ENCODE measurements at regions not wholly inside any gene's neighbourhood (a gene's known extent, or its start where the extent isn't known, plus 50 kb on each side); places are given as distances from the start of the nearest gene placed in this dataset.
"Not testable (repeated sequence)": the region's sequence is repeated elsewhere in the genome, so short reads cannot be mapped to it uniquely, and the experiment has no call there.

DNA sequence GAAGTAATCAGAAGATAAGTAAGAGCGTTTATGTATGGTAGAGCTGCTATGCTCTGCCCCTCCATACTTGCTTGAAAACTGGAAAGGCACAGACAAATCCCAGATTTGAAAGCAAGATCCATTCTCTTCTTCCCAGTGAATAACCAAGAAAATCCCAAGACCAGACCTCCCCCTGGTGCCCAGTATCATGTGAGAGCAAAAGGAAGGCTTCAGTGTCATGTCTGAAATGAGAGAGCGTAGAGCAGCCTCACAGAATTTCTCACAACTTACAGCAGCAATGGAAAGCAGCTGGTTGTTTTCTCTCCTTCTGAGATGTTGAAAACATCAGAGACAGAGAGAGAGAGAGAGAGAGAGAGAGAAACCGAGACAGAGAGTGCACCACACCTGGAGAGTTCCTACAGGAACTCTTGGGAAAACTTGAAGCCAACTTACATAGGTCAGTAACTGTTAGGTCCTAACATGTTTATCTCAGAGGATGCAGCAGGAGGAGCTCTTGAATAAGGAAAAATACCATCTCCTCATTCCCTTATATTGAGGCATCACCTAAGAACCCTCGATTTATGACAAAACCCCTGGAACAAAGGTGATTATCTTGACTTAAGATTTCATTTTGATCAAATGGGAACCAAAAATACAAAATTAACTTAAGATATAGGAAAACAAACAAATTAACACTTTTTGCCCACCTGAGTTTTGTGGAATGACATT, 273.3 kb downstream of the NSUN3 start:
- DNase-seq (ENCODE audit: low read depth): peak; percentile 26

DNA sequence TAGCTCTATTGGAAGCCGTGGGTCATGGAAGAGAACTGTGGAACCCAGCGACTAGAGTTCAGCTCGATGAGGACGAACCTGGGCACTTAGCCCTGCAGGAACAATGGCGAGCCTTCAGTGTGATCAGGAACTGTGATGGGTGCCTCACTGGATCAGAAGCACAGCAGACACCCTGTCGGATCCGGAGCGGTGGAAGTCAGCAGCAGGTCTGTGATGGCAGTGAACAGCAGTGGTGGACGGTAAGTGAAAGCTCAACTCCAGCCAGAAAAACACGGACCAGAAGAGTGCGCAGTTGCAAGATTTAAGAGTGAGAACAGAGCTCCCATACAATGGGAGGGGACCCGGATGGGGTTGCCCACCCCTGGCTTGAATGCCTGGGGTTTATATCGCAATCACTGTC, 282.2 kb downstream of the NSUN3 start:
- DNase-seq (ENCODE audit: low read depth): no peak

DNA sequence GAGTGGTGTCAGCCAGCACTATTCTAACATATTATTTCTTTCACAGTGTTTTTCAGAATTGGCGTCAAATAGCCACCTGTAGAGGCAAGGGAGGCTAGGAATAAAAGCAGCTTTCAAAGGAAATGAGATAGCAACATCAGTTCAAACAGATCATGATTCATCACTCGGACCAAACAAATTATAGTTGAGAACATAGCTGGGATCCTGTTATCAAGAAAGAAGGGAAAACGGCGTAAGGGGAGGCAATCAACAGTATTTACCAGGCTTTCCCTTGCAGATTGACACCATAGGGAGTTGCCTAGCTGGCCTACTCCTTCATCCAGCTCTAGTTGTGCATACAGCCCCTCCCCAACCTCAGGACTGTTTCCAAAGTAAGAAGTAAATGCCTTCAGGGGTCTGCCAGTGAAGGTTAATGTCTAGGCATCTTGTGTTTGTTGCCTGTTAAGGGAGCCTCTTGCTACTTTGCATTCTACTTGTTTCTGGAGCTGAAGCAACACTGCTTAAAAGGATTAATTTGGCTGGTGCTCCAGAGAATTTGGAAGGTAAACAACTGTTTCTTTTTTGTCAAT, 286.5 kb downstream of the NSUN3 start:
- DNase-seq (ENCODE audit: low read depth): no peak

- DNase-seq (ENCODE audit: low read depth): no peak
These were observed 293.7 kb downstream of the NSUN3 start for GRCh38 chr3:94356581-94356980.

- DNase-seq (ENCODE audit: low read depth): no peak
These were observed 297.1 kb downstream of the NSUN3 start for GRCh38 chr3:94359996-94360395.

- peak; percentile 77 for DNase-seq (ENCODE audit: low read depth)
These were observed 298.1 kb downstream of the NSUN3 start for GRCh38 chr3:94360987-94361386.

- DNase-seq (ENCODE audit: low read depth): no peak
These were observed 299.5 kb downstream of the NSUN3 start for GRCh38 chr3:94362393-94362792.

- no peak for DNase-seq (ENCODE audit: low read depth)
These were observed 302.1 kb downstream of the NSUN3 start for GRCh38 chr3:94365006-94365405.

DNA sequence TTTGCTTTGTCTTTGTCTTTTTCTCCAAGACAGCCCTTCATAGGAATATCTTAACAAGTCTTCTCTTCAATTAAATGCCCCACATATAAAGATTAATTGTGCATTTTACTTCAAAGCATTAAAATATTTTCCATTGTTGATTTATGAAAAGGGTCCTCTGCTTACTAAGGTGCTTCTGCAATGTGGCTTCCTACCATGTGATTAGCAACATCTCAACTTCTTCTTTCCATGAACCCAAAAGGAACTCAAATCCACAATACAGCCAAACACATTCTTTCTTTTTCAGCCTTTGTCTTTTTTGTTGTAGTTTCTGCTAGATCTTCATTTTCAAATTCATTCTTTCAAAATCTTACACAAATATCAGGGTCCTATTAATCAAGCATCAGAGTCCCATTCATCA, 309.2 kb downstream of the NSUN3 start:
- no peak for DNase-seq (ENCODE audit: low read depth)

- no peak for DNase-seq (ENCODE audit: low read depth)
These were observed 310.6 kb downstream of the NSUN3 start for GRCh38 chr3:94373456-94373855.

GRCh38 chr3:94374439-94375161, 311.7 kb downstream of the NSUN3 start:
- no peak for DNase-seq (ENCODE audit: low read depth)

DNA sequence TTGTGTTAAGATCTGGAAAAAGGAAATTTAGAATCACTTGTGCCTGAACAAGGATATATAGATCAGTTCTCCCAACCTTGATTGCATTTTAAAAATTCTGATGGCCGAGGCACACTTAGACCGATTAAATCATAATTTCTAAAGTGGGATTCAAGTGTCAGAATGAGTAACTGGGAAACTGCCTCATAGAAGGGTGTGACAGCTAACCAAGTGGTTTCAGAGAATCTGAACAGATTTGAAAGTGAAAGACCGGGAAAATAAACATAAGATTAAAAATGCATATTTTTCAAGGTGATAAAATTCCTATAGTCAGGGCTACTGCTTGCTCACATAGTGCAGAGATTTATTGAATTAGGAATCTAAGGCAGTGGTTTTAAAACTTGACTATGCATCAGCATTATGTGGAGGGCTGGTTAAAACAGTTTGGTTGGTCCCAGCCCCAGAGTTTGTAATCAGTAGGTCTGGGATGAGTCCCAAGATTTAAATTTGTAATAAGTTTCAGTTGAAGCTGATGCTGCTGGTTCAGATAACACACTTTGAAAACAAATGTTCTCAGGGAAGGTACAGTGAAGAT, 314.3 kb downstream of the NSUN3 start:
- DNase-seq (ENCODE audit: low read depth): not testable (repeated sequence)

DNA sequence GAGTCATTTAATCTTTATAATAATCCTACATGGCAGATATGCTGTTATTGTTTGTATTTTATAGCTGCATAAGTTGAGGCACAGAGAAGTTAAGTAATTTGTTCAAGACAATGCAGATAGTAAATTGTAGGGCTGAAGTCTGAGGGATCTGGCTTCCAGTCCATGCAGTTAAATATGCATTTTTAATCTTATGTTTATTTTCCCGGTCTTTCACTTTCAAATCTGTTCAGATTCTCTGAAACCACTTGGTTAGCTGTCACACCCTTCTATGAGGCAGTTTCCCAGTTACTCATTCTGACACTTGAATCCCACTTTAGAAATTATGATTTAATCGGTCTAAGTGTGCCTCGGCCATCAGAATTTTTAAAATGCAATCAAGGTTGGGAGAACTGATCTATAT, 315.0 kb downstream of the NSUN3 start:
- DNase-seq (ENCODE audit: low read depth): not testable (repeated sequence)

DNA sequence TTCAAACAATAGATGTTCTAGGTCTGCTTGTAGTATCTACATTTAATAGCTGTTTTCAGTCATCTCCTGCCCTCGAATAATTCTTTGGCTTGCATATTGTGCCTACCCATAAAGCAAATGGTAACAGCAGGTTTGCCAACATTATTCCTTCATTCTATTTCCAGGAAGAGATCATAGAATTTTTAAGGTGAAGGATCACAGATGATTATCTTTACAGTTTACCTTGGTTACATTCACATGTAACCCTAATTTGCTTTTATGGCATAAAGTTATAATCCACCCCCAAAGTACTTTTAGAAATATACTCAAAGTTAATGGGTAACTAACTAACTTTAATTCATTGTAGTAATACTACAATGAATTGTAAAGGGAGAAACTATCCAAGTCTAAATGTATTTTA, 315.5 kb downstream of the NSUN3 start:
- no peak for DNase-seq (ENCODE audit: low read depth)

DNA sequence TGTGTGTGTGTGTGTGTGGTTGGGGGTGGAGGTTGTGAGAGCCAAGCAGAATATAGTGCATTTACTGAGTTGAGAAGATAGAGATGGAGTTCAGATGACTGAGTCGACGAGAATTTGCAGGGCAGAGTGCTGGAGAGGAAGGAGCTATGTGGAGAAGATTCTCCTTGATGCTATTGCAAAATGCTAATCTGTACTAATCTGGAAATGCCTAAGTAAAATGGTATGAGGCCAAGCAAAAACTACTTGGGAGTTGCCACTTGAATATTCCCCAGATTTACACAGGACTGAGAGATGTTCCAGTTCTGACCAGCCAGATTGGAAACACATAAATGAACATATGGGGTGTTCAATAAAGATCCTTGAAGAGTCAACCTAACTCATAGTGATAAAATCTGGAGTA, 316.4 kb downstream of the NSUN3 start:
- no peak for DNase-seq (ENCODE audit: low read depth)

DNA sequence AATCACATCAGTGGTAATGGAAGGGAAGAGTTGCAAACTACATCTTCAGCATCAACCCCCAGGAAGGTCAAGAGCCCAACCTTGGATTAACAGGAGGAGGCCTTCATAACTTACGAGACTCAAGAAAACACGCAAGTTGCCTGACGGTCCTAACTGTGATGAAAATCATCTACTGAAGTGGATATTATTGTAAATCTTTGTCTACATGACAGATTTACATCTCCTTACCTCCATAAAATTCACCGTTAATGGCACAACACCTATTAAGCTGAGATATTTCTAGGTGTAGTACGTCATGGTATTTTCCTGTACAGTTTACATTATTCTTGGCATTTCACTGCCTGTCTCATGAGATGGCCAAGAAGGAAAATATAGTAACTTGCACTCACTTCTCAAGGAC, 332.0 kb downstream of the NSUN3 start:
- DNase-seq (ENCODE audit: low read depth): no peak

- no peak for DNase-seq (ENCODE audit: low read depth)
These were observed 333.0 kb downstream of the NSUN3 start for GRCh38 chr3:94395851-94396250.

DNA sequence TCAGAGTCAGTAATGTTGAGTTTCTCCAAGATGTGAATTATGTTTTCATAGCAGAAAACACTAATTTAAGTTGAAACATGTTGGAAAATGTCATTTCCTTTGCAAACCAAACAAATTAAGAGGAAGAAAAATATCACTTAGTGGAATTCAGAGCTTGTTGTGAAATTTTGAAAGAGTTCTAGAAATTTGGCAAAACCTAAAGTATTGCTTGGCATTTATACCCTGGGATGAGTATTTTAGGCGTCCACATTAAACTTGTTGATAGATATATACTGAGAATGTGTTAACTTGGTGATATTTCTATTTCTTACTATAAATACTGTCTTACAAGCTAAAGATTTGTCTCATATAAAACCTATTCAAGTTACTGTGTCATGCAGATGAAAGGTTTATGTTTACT, 335.2 kb downstream of the NSUN3 start:
- DNase-seq (ENCODE audit: low read depth): peak; percentile 5

DNA sequence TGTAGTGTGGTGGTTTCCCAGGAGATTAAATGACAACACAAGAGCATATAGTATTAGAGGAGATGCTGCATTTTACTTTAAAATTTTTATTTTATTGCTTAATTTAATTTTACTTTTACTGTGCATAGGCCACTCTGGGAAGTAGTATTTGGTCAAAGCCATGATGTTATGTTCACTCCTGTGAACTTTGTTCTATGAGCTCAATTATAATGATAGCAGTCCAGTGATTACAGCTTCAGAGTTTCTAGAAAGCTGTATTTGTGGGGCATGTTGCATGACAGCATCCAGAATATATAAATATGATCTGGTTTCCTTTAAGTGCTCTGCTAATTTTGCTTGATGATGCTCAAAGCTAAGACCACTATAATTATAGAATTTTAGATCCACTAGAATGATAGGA, 338.6 kb downstream of the NSUN3 start:
- no peak for DNase-seq (ENCODE audit: low read depth)

- no peak for DNase-seq (ENCODE audit: low read depth)
These were observed 339.3 kb downstream of the NSUN3 start for GRCh38 chr3:94402126-94402525.

DNA sequence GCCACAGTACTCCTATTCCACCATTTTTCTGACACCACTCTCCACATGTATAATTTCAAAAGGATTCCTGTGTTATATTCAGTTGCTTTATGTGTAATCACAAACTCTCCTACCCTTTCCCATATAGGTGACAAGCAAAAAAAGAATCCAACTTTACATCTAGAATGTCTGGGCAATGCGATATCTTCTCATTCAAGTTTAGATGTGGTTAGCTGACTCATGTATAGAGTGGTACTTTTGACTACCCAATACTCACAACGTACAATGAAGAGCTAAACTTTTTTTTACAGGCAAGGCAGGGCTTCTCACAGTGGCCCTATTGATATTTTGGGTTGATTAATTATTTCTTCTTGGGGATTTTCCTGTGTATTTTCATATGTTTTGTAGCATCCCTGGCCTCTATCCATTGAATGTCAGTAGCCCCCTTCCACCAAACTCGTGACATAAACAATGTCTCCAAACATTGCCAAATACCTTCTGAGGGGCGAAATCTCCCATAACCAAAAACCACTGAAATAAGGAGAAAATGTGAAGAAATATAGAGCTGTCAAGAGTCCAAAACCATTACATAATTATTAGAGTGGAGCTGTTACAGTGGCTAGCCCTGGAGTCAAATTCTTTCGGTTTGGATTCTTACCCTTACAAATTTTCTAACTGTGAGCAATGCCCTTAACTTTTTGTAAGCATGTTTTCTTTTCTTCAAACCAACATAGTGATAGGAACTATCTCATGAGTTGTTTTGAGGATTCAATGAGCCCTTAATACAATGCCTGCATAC, 342.6 kb downstream of the NSUN3 start:
- DNase-seq (ENCODE audit: low read depth): no peak

- DNase-seq (ENCODE audit: low read depth): no peak
These were observed 343.7 kb downstream of the NSUN3 start for GRCh38 chr3:94406595-94406994.
